Natural killer cell (primary cell): ENCODE measurements at regions not wholly inside any gene's neighbourhood (a gene's known extent, or its start where the extent isn't known, plus 50 kb on each side); places are given as distances from the start of the nearest gene placed in this dataset.

Experiments used
- ATAC-seq, 3 donors: fragments of 150-1000 bp in 2 of 3; fragments of 200-7000 bp in 1 of 3; cut with Tn5 transposase; 1 replicate in 1 of 3; 2 replicates in 2 of 3; pipeline ENCODE4 v1.10.0; 2021; ENCODE audit warnings: mild to moderate bottlenecking in 2 of 3, moderate library complexity in 2 of 3
- DNase-seq, 2 donors: peaks; one replicate each; pipeline versions ENCODE4 v3.0.0 to v3.0.0-alpha.2; 2013 to 2021; ENCODE audit warnings: mixed read lengths in 1 of 2
- H3K27ac ChIP-seq: one replicate; pipeline ENCODE4 v1.5.1; 2013; ENCODE audit warnings: mild to moderate bottlenecking, low read length
- H3K27me3 ChIP-seq: one replicate; pipeline ENCODE4 v1.6.1; 2013; ENCODE audit warnings: low read length; ENCODE audit not compliant: control insufficient read depth, insufficient read depth
- H3K36me3 ChIP-seq: one replicate; pipeline ENCODE4 v1.6.1; 2013; ENCODE audit warnings: low read length; ENCODE audit not compliant: control insufficient read depth, insufficient read depth
- H3K4me1 ChIP-seq: one replicate; pipeline ENCODE4 v1.6.1; 2013; ENCODE audit warnings: low read length; ENCODE audit not compliant: control insufficient read depth, insufficient read depth
- H3K4me3 ChIP-seq: one replicate; pipeline ENCODE4 v1.5.1; 2013; ENCODE audit warnings: low read length
- H3K9me3 ChIP-seq: one replicate; pipeline ENCODE4 v1.6.1; 2013; ENCODE audit warnings: low read length; ENCODE audit not compliant: control insufficient read depth, insufficient read depth
- H3K27ac Mint-ChIP-seq, 2 donors: one replicate each; pipeline ENCODE4 v1.8.0; 2022; ENCODE audit warnings: mild to moderate bottlenecking in 2 of 2, mixed read lengths in 2 of 2, moderate library complexity in 1 of 2
- H3K27me3 Mint-ChIP-seq, 2 donors: one replicate each; pipeline ENCODE4 v1.8.0; 2022; ENCODE audit warnings: low read depth in 2 of 2, mixed read lengths in 2 of 2
- H3K36me3 Mint-ChIP-seq: one replicate; pipeline ENCODE4 v1.8.0; 2022; ENCODE audit warnings: mixed read lengths
- H3K4me1 Mint-ChIP-seq, 2 donors: one replicate each; pipeline ENCODE4 v1.8.0; 2022; ENCODE audit warnings: mixed read lengths in 2 of 2
- H3K4me3 Mint-ChIP-seq: one replicate; pipeline ENCODE4 v1.8.0; 2022; ENCODE audit warnings: mild to moderate bottlenecking, moderate library complexity, mixed read lengths
- H3K9me3 Mint-ChIP-seq, 2 donors: one replicate each; pipeline ENCODE4 v1.8.0; 2022; ENCODE audit warnings: mixed read lengths in 2 of 2
- CTCF ChIP-seq: fragments of 200-600 bp; IDR thresholded peaks from one replicate; pipeline ENCODE4 v1.8.0; 2022; ENCODE audit warnings: antibody characterized with exemption
- WGBS: methylation state at CpG from one replicate; pipeline ENCODE4 v1.1.7; 2013; ENCODE audit warnings: missing lambda C conversion rate; ENCODE audit not compliant: insufficient coverage; 5-methylcytosine and 5-hydroxymethylcytosine counted together
- intact Hi-C: fragments of 100-400 bp; cut with micrococcal nuclease; formaldehyde crosslinking; loops from one replicate; pipeline ENCODE4 v1.14.2; 2022

GRCh38 chr3:193972832-193973231 lies 163.1 kb upstream of the HES1 start:
- 78% methylated on average over 3 of the region's 3 CpGs for WGBS
- peaks cover 45 to 68% of the 10 kb centered on the region in 2 donors for H3K27me3 Mint-ChIP-seq

GRCh38 chr3:193974191-193974652 lies 161.7 kb upstream of the HES1 start:
- no peak for TF ChIP-seq CTCF
- no peaks in the 10 kb centered on the region for H3K9me3 ChIP-seq
- no peaks in the 10 kb centered on the region for H3K36me3 ChIP-seq
- H3K4me1 ChIP-seq: peaks cover 4% of the 10 kb centered on the region
- H3K27me3 Mint-ChIP-seq: peaks cover 42 to 58% of the 10 kb centered on the region in 2 donors
- no peak overlapping the region for H3K4me3 Mint-ChIP-seq
- WGBS: 74% methylated on average over 7 of the region's 8 CpGs
- intact Hi-C loops: no loop called here
- H3K27me3 ChIP-seq: no peaks in the 10 kb centered on the region
- H3K4me3 ChIP-seq: no peak overlapping the region
- DNase-seq: no peak
- H3K27ac ChIP-seq: no peak overlapping the region
- no peak for ATAC-seq
- H3K27ac Mint-ChIP-seq: no peak overlapping the region
- H3K9me3 Mint-ChIP-seq: no peaks in the 10 kb centered on the region
- H3K36me3 Mint-ChIP-seq: no peaks in the 10 kb centered on the region
- no peaks in the 10 kb centered on the region for H3K4me1 Mint-ChIP-seq

More at GRCh38 chr3:193972832-193973231, 163.1 kb upstream of the HES1 start:
- no peaks in the 10 kb centered on the region for H3K4me1 Mint-ChIP-seq
- no peaks in the 10 kb centered on the region for H3K9me3 Mint-ChIP-seq
- TF ChIP-seq CTCF: no peak
- H3K27me3 ChIP-seq: no peaks in the 10 kb centered on the region
- intact Hi-C loops: no loop called here
- no peaks in the 10 kb centered on the region for H3K36me3 Mint-ChIP-seq
- DNase-seq: no peak
- H3K36me3 ChIP-seq: no peaks in the 10 kb centered on the region
- H3K4me3 ChIP-seq: no peak overlapping the region
- no peak overlapping the region for H3K27ac ChIP-seq
- ATAC-seq: no peak
- H3K9me3 ChIP-seq: no peaks in the 10 kb centered on the region
- no peak overlapping the region for H3K4me3 Mint-ChIP-seq
- no peak overlapping the region for H3K27ac Mint-ChIP-seq
- H3K4me1 ChIP-seq: peaks cover 4% of the 10 kb centered on the region

GRCh38 chr3:193974671-193975535 lies 161.0 kb upstream of the HES1 start:
- no peaks in the 10 kb centered on the region for H3K9me3 Mint-ChIP-seq
- 86% methylated on average over 20 of the region's 22 CpGs for WGBS
- H3K4me3 Mint-ChIP-seq: no peak overlapping the region
- Histone ChIP-seq H3K36me3 (no peaks in the 10 kb centered on the region), H3K4me1 (peaks cover 4% of the 10 kb centered on the region), H3K27ac (no peak overlapping the region), H3K4me3 (no peak overlapping the region), H3K9me3 (no peaks in the 10 kb centered on the region), H3K27me3 (no peaks in the 10 kb centered on the region)
- DNase-seq (no peak), ATAC-seq (no peak)
- H3K4me1 Mint-ChIP-seq: no peaks in the 10 kb centered on the region
- no peak overlapping the region for H3K27ac Mint-ChIP-seq
- no peak for TF ChIP-seq CTCF
- intact Hi-C loops: no loop called here
- no peaks in the 10 kb centered on the region for H3K36me3 Mint-ChIP-seq
- peaks cover 40 to 51% of the 10 kb centered on the region in 2 donors for H3K27me3 Mint-ChIP-seq
